Loucy (cell line): ENCODE measurements at regions not wholly inside any gene's neighbourhood (a gene's known extent, or its start where the extent isn't known, plus 50 kb on each side); places are given as distances from the start of the nearest gene placed in this dataset.

Experiments used
- CTCF ChIP-seq: fragments of 200-600 bp; sonication (generic); conservative IDR thresholded peaks from 2 replicates; pipeline ENCODE4 v1.5.1; 2014; ENCODE audit warnings: mild to moderate bottlenecking, antibody characterized with exemption, low read length
- EZH2phosphoT487 ChIP-seq: fragments of 200-600 bp; IDR thresholded peaks from 2 replicates; pipeline ENCODE4 v1.6.1; 2018; ENCODE audit warnings: antibody characterized with exemption, mild to moderate bottlenecking, moderate library complexity, borderline replicate concordance

- no peak for TF ChIP-seq CTCF
- no peak for TF ChIP-seq EZH2phosphoT487
These were observed 803.8 kb upstream of the ZNF608 start for GRCh38 chr5:125550274-125550673.
